ENCODE measurements at regions not wholly inside any gene's neighbourhood (a gene's known extent, or its start where the extent isn't known, plus 50 kb on each side); places are given as distances from the start of the nearest gene placed in this dataset.

DNA sequence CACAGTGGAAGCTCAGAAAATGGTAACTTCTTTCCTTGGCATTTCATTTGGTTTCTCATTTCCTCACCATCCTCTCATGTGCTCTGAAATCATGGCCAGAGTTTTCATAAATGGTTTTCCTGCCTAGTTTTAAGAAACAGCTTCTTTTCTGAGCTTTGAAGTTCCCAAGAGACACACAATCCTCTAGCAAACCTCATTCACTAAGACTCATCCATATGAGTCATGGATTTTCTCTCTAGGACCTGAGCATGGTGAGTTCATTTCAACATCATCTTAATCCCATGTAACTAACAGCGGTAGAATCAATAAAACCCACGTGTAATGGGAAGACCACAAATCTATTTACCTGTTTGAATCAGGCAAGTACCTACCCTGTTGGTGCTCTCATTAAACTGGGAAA lies 274.5 kb upstream of the LRTM1 start:
- H3K4me2 ChIP-seq (ENCODE audit: low read length, poor library complexity, severe bottlenecking): no peak overlapping the region
- H2BK15ac ChIP-seq (ENCODE audit: low read depth, poor library complexity, severe bottlenecking): no peak overlapping the region
- H3K14ac ChIP-seq (ENCODE audit: low read length in 2 of 2): no peak overlapping the region
- H2AK5ac ChIP-seq (ENCODE audit: low read length, severe bottlenecking): peak overlapping the region; percentile 47
- H3K23ac ChIP-seq (ENCODE audit: low read length in 2 of 2): no peak overlapping the region
- peak; percentile 92 for DNase-seq
- H3K18ac ChIP-seq (ENCODE audit: low read depth in 1 of 2, low read length in 2 of 2): peak overlapping the region in 1 of 2 experiments; percentile 6
- no peak overlapping the region for H2AFZ ChIP-seq (ENCODE audit: low read depth, low read length)
- H3K4me1 ChIP-seq (ENCODE audit: control insufficient read depth, insufficient read depth, low read depth, low read length): peaks cover 4% of the 10 kb centered on the region
- no peak overlapping the region for H2BK120ac ChIP-seq (ENCODE audit: low read depth, low read length)
- H3K4me3 ChIP-seq (ENCODE audit: insufficient read depth in 1 of 2, low read depth in 1 of 2, low read length in 2 of 2): no peak overlapping the region
- whole genome bisulfite sequencing: 0% methylated on average over 2 of the region's 2 CpGs
- no peak overlapping the region for H4K91ac ChIP-seq (ENCODE audit: low read length)
- no peak overlapping the region for H2BK5ac ChIP-seq (ENCODE audit: low read depth, low read length, poor library complexity, severe bottlenecking)
- no peaks in the 10 kb centered on the region for H3K36me3 ChIP-seq (ENCODE audit: control insufficient read depth in 1 of 2, insufficient read depth in 2 of 2, low read depth in 1 of 2, low read length in 2 of 2)
- no peaks in the 10 kb centered on the region for H3K27me3 ChIP-seq (ENCODE audit: control insufficient read depth in 1 of 2, insufficient read depth in 1 of 2, low read length in 2 of 2)
- no peaks in the 10 kb centered on the region for H3K79me1 ChIP-seq (replicated peaks; ENCODE audit: low read length, poor library complexity, severe bottlenecking)
- peak overlapping the region; percentile 14 for H3K9ac ChIP-seq (ENCODE audit: low read length)
- H3K4ac ChIP-seq (ENCODE audit: low read depth in 1 of 2, low read length in 2 of 2): no peak overlapping the region
- no peaks in the 10 kb centered on the region for H3K9me3 ChIP-seq (ENCODE audit: control insufficient read depth, low read length)
- H4K8ac ChIP-seq (ENCODE audit: low read length): no peak overlapping the region
- H3K27ac ChIP-seq (ENCODE audit: low read length, poor library complexity, severe bottlenecking): peak overlapping the region; percentile 76
- H2BK12ac ChIP-seq (ENCODE audit: low read length in 2 of 2): peak overlapping the region in 1 of 2 experiments; percentile 7

GRCh38 chr3:55201779-55202178 lies 273.9 kb upstream of the LRTM1 start:
- H3K4me2 ChIP-seq (ENCODE audit: low read length, poor library complexity, severe bottlenecking): no peak overlapping the region
- H3K4me3 ChIP-seq (ENCODE audit: insufficient read depth in 1 of 2, low read depth in 1 of 2, low read length in 2 of 2): no peak overlapping the region
- H2BK120ac ChIP-seq (ENCODE audit: low read depth, low read length): no peak overlapping the region
- peak overlapping the region; percentile 76 for H3K27ac ChIP-seq (ENCODE audit: low read length, poor library complexity, severe bottlenecking)
- no peak overlapping the region for H4K8ac ChIP-seq (ENCODE audit: low read length)
- no peaks in the 10 kb centered on the region for H3K27me3 ChIP-seq (ENCODE audit: control insufficient read depth in 1 of 2, insufficient read depth in 1 of 2, low read length in 2 of 2)
- peak overlapping the region; percentile 47 for H2AK5ac ChIP-seq (ENCODE audit: low read length, severe bottlenecking)
- H3K18ac ChIP-seq (ENCODE audit: low read depth in 1 of 2, low read length in 2 of 2): no peak overlapping the region
- no peaks in the 10 kb centered on the region for H3K79me1 ChIP-seq (replicated peaks; ENCODE audit: low read length, poor library complexity, severe bottlenecking)
- no peak overlapping the region for H3K23ac ChIP-seq (ENCODE audit: low read length in 2 of 2)
- H2BK5ac ChIP-seq (ENCODE audit: low read depth, low read length, poor library complexity, severe bottlenecking): no peak overlapping the region
- H2BK15ac ChIP-seq (ENCODE audit: low read depth, poor library complexity, severe bottlenecking): no peak overlapping the region
- peak overlapping the region in 1 of 2 experiments; percentile 29 for H2BK12ac ChIP-seq (ENCODE audit: low read length in 2 of 2)
- peaks cover 6% of the 10 kb centered on the region for H3K4me1 ChIP-seq (ENCODE audit: control insufficient read depth, insufficient read depth, low read depth, low read length)
- no peak overlapping the region for H3K4ac ChIP-seq (ENCODE audit: low read depth in 1 of 2, low read length in 2 of 2)
- H3K36me3 ChIP-seq (ENCODE audit: control insufficient read depth in 1 of 2, insufficient read depth in 2 of 2, low read depth in 1 of 2, low read length in 2 of 2): no peaks in the 10 kb centered on the region
- 88% methylated on average over 6 of the region's 7 CpGs for WGBS
- no peak overlapping the region for H4K91ac ChIP-seq (ENCODE audit: low read length)
- no peak for DNase-seq
- H3K14ac ChIP-seq (ENCODE audit: low read length in 2 of 2): no peak overlapping the region
- H3K9ac ChIP-seq (ENCODE audit: low read length): peak overlapping the region; percentile 14
- no peaks in the 10 kb centered on the region for H3K9me3 ChIP-seq (ENCODE audit: control insufficient read depth, low read length)
- H2AFZ ChIP-seq (ENCODE audit: low read depth, low read length): no peak overlapping the region

DNA sequence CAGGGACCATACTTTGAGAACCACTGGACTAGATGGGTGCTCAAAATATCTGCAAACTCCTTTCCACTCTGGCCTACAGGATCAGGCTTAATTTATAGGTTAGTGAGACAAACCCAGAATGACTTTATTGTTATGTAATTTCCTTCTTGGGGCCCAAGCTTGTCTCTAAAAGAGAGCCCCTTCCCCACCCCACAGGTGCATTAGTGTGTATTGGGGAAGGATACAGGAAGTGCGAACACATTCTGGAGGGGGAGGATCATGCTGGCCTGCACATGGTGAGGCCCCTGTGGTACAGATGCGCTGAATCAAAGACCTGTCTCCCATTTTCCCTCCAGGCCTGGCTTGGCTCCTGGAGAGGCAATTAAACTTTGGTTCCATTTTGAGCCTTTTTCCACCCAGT lies 273.0 kb upstream of the LRTM1 start:
- Histone ChIP-seq H2AK5ac (ENCODE audit: low read length, severe bottlenecking) (peak overlapping the region; percentile 41), H3K14ac (ENCODE audit: low read length in 2 of 2) (no peak overlapping the region), H2BK5ac (ENCODE audit: low read depth, low read length, poor library complexity, severe bottlenecking) (no peak overlapping the region), H3K9ac (ENCODE audit: low read length) (no peak overlapping the region), H3K27ac (ENCODE audit: low read length, poor library complexity, severe bottlenecking) (no peak overlapping the region), H4K91ac (ENCODE audit: low read length) (no peak overlapping the region), H3K4ac (ENCODE audit: low read depth in 1 of 2, low read length in 2 of 2) (no peak overlapping the region), H2BK12ac (ENCODE audit: low read length in 2 of 2) (peak overlapping the region in 1 of 2 experiments; percentile 23), H3K4me2 (ENCODE audit: low read length, poor library complexity, severe bottlenecking) (no peak overlapping the region), H3K4me1 (ENCODE audit: control insufficient read depth, insufficient read depth, low read depth, low read length) (peaks cover 6% of the 10 kb centered on the region), H3K23ac (ENCODE audit: low read length in 2 of 2) (no peak overlapping the region), H2BK15ac (ENCODE audit: low read depth, poor library complexity, severe bottlenecking) (no peak overlapping the region), H3K27me3 (ENCODE audit: control insufficient read depth in 1 of 2, insufficient read depth in 1 of 2, low read length in 2 of 2) (no peaks in the 10 kb centered on the region), H3K4me3 (ENCODE audit: insufficient read depth in 1 of 2, low read depth in 1 of 2, low read length in 2 of 2) (no peak overlapping the region), H3K9me3 (ENCODE audit: control insufficient read depth, low read length) (no peaks in the 10 kb centered on the region), H3K18ac (ENCODE audit: low read depth in 1 of 2, low read length in 2 of 2) (peak overlapping the region in 1 of 2 experiments; percentile 46), H2BK120ac (ENCODE audit: low read depth, low read length) (no peak overlapping the region), H3K36me3 (ENCODE audit: control insufficient read depth in 1 of 2, insufficient read depth in 2 of 2, low read depth in 1 of 2, low read length in 2 of 2) (no peaks in the 10 kb centered on the region), H2AFZ (ENCODE audit: low read depth, low read length) (no peak overlapping the region), H4K8ac (ENCODE audit: low read length) (no peak overlapping the region), H3K79me1 (replicated peaks; ENCODE audit: low read length, poor library complexity, severe bottlenecking) (no peaks in the 10 kb centered on the region)
- 74% methylated on average over 2 of the region's 2 CpGs for WGBS
- no peak for DNase-seq

- WGBS: 23% methylated on average over 4 of the region's 4 CpGs
- no peak overlapping the region for H3K4me2 ChIP-seq (ENCODE audit: low read length, poor library complexity, severe bottlenecking)
- H3K9me3 ChIP-seq (ENCODE audit: control insufficient read depth, low read length): no peaks in the 10 kb centered on the region
- H3K14ac ChIP-seq (ENCODE audit: low read length in 2 of 2): no peak overlapping the region
- H4K91ac ChIP-seq (ENCODE audit: low read length): no peak overlapping the region
- no peaks in the 10 kb centered on the region for H3K27me3 ChIP-seq (ENCODE audit: control insufficient read depth in 1 of 2, insufficient read depth in 1 of 2, low read length in 2 of 2)
- H3K4ac ChIP-seq (ENCODE audit: low read depth in 1 of 2, low read length in 2 of 2): peak overlapping the region; percentile 5 to 40
- H2BK12ac ChIP-seq (ENCODE audit: low read length in 2 of 2): peak overlapping the region; percentile 49 to 76
- no peak overlapping the region for H3K4me3 ChIP-seq (ENCODE audit: insufficient read depth in 1 of 2, low read depth in 1 of 2, low read length in 2 of 2)
- peak; percentile 95 for DNase-seq
- peak overlapping the region; percentile 59 for H3K27ac ChIP-seq (ENCODE audit: low read length, poor library complexity, severe bottlenecking)
- no peak overlapping the region for H2BK15ac ChIP-seq (ENCODE audit: low read depth, poor library complexity, severe bottlenecking)
- no peak overlapping the region for H3K9ac ChIP-seq (ENCODE audit: low read length)
- H3K23ac ChIP-seq (ENCODE audit: low read length in 2 of 2): no peak overlapping the region
- no peak overlapping the region for H2AFZ ChIP-seq (ENCODE audit: low read depth, low read length)
- peak overlapping the region; percentile 34 to 77 for H3K18ac ChIP-seq (ENCODE audit: low read depth in 1 of 2, low read length in 2 of 2)
- H2AK5ac ChIP-seq (ENCODE audit: low read length, severe bottlenecking): peak overlapping the region; percentile 29
- no peaks in the 10 kb centered on the region for H3K36me3 ChIP-seq (ENCODE audit: control insufficient read depth in 1 of 2, insufficient read depth in 2 of 2, low read depth in 1 of 2, low read length in 2 of 2)
- H2BK120ac ChIP-seq (ENCODE audit: low read depth, low read length): no peak overlapping the region
- no peak overlapping the region for H2BK5ac ChIP-seq (ENCODE audit: low read depth, low read length, poor library complexity, severe bottlenecking)
- peaks cover 6% of the 10 kb centered on the region for H3K4me1 ChIP-seq (ENCODE audit: control insufficient read depth, insufficient read depth, low read depth, low read length)
- no peaks in the 10 kb centered on the region for H3K79me1 ChIP-seq (replicated peaks; ENCODE audit: low read length, poor library complexity, severe bottlenecking)
- H4K8ac ChIP-seq (ENCODE audit: low read length): no peak overlapping the region
These were observed 270.7 kb upstream of the LRTM1 start for GRCh38 chr3:55198554-55198953.

Measured in mesenchymal stem cell (in vitro differentiated cells and primary cell).